GM19239 (cell line): ENCODE measurements at regions not wholly inside any gene's neighbourhood (a gene's known extent, or its start where the extent isn't known, plus 50 kb on each side); places are given as distances from the start of the nearest gene placed in this dataset.

Source experiments
- DNase-seq: peaks from one replicate; pipeline ENCODE4 v3.0.0; 2011; ENCODE audit warnings: low spot score; ENCODE audit not compliant: insufficient read length
- FAIRE-seq: peaks from 2 replicates; lab custom pipeline; 2011; peaks lifted over from hg19 to GRCh38; lab: Jason Lieb, UNC

DNA sequence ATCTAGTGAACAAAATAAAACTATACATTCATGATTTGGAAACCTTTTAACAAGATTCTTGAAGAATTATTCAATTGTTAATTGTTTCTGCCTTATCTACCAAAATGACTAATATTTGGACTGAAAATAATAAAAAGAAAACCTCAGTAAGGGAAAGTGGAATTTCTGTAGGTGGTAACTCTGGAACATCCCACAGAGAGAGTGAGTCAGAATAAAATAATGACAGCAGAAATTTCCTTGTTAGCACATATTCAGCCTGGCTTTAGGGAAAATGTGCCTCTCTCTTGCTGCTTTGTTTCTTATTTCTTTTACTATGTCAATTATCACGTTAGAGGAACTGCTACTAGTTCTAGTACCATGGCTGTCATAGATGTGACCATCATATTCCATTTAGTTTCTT lies 421.5 kb upstream of the GNPDA2 start:
- FAIRE-seq, result no peak
- DNase-seq, result no peak

DNA sequence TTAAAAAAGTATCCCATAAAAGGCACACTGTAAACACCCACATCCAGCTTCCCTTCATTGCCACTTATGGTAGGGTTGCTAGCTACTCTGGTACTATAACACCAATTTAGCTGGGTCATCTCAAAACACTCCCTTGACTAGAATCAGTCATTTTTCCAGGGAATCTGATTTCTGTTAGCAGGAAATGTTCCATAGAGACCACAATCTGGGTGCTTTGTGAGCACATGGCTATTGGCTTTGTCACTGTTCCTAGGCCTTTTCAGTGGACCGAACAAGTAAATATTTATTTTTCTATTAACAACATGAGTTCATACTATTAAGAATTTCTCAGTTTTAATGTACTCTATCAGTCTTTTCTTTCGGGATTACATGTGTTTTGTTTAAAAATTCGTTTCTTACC lies 404.7 kb upstream of the GNPDA2 start:
- FAIRE-seq, result no peak
- DNase-seq, result no peak

DNA sequence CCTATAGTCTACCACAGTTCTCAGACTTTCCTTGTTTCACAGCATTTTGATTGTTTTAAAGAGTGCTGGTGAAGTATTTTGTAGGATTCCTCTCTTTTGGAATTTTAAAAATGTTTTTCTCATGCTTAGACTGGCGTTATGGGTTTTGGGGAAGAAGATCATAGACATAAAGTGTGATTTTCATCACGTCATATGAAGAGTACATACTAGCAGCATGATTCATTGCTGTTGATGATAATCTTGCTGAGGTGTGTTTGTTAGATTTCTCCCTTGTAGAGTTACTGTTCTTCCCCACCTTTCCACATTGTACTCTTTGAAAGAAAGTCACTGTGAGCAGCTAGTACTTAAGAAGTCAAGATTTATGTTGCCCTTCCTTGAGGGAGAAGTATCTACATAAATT lies 396.1 kb upstream of the GNPDA2 start:
- FAIRE-seq (no peak), DNase-seq (no peak)

DNA sequence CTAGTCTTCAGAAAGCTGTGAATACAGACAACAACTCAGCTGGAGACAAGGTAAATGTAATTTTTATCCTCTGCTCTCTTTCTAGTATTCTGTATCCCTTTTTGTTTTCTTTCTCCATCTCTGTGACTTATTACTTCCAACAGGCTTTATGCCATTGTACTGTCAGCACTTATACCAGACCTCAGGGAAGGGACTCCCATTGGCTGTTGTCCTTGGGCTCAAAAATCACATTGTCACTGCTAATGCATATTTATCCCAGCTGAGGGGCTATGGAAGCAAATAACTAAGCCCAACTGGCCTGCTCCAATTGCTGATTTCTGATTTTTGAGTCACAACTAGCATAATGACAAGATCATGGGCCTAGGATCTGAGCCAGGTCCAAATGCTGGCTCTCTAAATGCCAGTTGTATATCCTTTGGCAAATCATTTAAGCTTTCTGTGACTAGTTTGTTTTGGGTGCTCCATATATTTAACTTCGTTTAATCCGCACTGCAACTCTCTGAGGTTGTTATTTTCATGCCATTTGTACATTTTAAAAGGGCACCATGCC lies 395.1 kb upstream of the GNPDA2 start:
- DNase-seq (no peak), FAIRE-seq (no peak)

GRCh38 chr4:45120163-45120562 lies 393.8 kb upstream of the GNPDA2 start:
- no peak for DNase-seq

DNA sequence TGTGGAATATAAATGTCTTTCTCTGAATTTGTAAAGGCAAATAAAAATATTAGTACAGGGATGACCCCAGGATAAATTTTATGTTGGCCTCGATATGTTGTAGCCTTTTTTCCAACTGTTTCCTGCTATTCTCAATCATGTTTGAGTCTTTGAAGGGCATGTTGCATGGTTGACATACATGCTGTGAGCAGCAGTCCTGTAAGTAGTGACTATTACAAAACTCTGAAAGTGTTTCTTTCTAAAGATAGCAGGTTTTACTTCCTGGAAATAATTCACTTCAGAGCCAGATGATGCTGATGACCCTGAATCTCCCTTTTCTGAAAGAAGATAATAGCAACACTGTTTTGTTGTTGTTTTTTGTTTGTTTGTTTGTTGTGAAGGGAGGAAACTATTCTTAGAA lies 393.0 kb upstream of the GNPDA2 start:
- FAIRE-seq, result no peak
- DNase-seq, result no peak

More at GRCh38 chr4:45120163-45120562, 393.8 kb upstream of the GNPDA2 start:
- no peak for FAIRE-seq

DNA sequence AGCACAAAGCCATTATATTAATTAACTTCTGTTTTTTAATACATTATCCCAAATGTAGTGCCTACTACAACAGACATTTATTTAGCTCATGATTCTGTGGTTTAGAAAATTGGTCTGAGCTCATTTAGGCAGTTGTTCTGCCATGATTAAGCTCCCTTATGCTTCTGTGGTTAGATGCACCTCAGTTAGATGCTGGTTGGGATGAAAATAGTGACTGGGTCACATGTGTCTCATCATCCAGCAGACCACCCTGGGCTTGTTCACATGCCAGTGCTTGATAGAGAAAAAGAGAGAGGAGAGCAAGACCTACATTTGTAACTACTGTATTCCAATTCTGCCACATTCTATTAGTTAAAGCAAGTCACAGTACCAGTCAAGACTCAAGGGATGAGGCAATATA lies 376.4 kb upstream of the GNPDA2 start:
- no peak for FAIRE-seq
- no peak for DNase-seq

DNA sequence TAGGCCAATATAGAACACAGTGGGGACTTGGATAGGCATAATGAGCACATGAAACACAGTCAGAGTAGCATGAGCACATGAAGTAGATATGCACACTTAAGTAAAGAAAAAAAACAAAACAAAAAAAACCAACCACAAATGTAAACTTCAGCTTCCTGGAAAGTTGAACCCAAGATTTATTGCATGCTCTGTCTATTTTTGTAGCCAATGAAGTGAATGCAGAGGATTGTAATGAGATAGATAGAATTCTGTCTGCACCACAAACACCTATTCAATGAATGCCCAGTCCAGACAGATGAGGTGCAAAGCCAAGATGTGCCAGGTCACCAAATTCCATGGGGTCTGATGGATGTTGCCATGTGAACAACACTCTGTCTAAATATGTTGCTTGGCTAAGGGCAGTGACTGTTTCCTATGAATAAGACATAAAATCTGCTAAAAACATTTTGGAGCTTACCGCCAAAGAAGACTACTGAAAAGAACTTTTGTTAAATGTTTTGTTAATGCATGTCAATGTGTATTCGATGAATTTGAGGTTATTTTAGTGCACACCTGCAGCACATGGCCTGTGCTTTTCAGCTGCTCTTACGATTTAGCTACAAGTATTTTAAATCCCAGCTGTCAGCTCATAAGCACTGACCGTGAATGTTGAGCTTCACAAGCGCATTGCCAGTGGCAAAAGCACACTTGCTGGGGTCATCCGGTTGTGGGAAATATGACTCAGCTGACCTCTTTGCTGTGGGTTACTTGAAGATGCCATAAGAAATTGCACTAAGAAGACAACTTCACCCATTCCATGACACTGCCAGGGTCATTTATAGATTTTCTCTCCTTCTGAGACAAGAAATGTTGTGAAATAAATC lies 374.8 kb upstream of the GNPDA2 start:
- no peak for FAIRE-seq

DNA sequence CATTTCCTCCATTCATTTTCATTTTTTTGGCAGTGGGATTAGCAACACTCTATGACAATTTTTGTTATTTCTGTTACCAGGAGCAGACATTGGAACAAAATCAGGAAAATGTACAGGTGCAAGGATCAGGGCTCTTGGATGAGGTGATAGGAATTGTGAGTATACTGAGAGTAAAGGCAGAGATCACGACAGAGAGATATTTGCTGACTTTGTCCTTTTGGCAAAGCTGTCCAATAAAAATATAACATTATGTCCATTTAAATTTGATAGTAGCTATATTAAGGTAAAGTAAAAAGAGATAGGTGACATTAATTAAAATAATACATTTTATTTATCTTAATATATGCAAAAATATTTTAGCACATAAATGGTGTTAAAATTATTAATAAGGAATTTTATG lies 373.1 kb upstream of the GNPDA2 start:
- DNase-seq (no peak), FAIRE-seq (no peak)

More for the DNA sequence above, 374.8 kb upstream of the GNPDA2 start:
- DNase-seq, result no peak

DNA sequence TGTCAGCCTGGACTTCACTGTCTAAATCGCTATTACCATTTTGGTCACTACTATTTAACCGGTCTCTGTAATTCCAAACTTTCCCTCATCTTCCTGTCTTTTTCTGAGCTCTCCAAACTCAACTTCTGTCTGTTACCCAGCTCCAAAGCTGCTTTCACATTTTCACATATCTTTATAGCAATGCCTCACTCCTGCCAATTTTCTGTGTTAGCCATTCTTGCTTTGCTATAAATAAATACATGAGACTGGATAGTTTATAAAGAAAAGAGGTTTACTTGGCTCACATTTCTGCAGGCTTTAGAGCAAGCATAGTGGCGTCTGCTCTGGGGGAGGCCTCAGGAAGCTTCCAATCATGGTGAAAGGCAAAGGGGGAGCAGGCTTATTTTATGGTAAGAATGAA lies 368.3 kb upstream of the GNPDA2 start:
- DNase-seq, result no peak
- no peak for FAIRE-seq

- DNase-seq, result no peak
Measured at GRCh38 chr4:45082101-45082500, 355.7 kb upstream of the GNPDA2 start.

DNA sequence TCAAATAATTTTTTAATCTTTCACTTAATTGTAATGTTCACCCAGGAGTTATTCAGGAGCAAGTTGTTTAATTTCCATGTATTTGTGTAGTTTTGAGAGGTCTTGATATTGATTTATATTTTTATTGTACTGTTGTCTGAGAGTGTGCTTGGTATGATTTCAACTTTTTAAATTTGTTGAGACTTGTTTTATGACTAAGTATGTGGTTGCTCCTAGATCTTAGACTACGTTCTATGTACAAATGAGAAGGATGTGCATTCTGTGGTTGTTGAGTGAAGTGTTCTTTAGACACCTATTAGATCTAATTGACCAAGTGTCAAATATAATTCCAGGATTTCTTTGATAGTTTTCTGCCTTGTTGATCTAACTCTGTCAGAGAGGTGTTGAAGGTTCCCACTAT lies 353.3 kb upstream of the GNPDA2 start:
- FAIRE-seq, result no peak
- DNase-seq, result no peak

More at GRCh38 chr4:45082101-45082500, 355.7 kb upstream of the GNPDA2 start:
- no peak for FAIRE-seq

DNA sequence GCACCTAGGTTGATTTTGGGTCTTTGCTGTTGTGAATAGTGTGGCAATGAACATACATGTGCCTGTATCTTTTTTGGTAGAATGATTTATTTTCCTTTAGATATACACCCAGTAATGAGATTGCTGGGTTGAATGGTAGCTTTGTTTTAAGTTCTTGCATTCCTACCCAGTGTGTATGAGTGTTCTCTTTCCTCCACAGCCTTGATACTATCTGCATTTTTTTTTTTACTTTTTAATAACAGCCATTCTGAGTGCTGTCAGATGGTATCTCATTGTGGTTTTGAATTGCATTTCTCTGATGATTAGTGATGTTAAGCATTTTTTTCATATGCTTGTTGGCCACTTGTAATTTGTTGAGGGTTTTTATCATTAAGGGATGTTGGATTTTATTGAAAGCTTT lies 351.8 kb upstream of the GNPDA2 start:
- no peak for FAIRE-seq
- DNase-seq, result no peak

DNA sequence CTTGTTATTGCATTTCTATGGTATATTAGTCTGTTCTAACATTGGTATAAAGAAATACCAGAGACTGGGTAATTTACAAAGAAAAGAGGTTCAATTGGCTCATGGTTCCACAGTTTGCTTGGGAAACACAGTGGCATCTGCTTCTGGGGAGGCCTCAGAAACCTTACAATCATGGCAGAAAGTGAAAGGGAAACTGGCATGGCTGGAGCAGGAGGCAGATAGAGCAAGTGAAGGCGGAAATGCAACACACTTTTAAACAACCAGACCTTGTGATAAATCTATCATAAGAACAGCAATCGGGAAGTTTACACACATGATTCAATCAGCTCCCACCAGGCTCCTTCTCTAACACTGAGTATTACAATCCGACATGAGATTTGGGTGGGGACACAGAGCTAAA lies 346.6 kb upstream of the GNPDA2 start:
- FAIRE-seq, result no peak
- DNase-seq, result no peak

- FAIRE-seq, result no peak
- no peak for DNase-seq
Measured at GRCh38 chr4:45064741-45065140, 338.4 kb upstream of the GNPDA2 start.

- FAIRE-seq, result no peak
- no peak for DNase-seq
Measured at GRCh38 chr4:45063696-45064095, 337.3 kb upstream of the GNPDA2 start.

GRCh38 chr4:45062935-45063545 lies 336.7 kb upstream of the GNPDA2 start:
- DNase-seq, result no peak
- no peak for FAIRE-seq

DNA sequence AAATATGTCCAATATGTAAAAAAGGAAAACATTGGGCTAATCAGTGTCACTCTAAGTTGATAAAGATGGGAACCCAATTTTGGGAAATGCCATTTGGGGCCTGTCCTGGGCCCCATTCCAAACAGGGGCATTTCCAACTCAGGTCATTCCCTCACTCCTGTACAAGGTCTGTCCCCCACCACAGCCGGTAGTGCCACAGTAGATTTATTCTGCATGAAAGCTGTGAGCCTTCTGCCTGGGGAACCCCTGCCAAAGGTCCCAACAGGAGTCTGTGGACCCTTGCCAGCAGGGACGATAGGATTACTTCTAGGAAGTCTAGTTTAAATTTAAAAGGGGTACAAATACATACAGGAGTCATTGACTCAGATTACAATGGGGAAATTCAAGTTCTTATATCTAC lies 317.6 kb upstream of the GNPDA2 start:
- DNase-seq (no peak), FAIRE-seq (no peak)

DNA sequence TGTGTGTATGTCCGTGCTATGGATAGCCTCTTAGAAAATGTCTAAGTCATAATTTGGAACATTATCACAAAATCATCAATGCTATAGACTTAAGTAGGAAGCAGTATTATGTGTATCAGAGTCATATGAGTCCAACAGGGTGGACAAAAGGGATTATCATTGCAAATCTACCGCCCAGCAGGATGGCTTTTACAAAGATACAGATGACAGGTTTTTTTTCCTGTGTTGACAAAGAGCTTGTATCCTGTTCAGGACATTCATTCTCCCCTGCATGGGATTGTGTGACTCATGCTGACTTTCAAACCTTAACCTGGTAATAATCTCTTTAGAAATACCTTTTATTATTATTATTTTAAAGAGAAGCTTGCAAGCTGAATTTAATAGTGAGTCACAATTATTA lies 310.3 kb upstream of the GNPDA2 start:
- no peak for FAIRE-seq
- no peak for DNase-seq

GRCh38 chr4:45033676-45034419 lies 307.5 kb upstream of the GNPDA2 start:
- FAIRE-seq (no peak), DNase-seq (no peak)

GRCh38 chr4:45030059-45030458 lies 303.7 kb upstream of the GNPDA2 start:
- no peak for FAIRE-seq
- no peak for DNase-seq
